ENCODE measurements at regions not wholly inside any gene's neighbourhood (a gene's known extent, or its start where the extent isn't known, plus 50 kb on each side); places are given as distances from the start of the nearest gene placed in this dataset.
"Not testable (repeated sequence)": the region's sequence is repeated elsewhere in the genome, so short reads cannot be mapped to it uniquely, and the experiment has no call there.

DNA sequence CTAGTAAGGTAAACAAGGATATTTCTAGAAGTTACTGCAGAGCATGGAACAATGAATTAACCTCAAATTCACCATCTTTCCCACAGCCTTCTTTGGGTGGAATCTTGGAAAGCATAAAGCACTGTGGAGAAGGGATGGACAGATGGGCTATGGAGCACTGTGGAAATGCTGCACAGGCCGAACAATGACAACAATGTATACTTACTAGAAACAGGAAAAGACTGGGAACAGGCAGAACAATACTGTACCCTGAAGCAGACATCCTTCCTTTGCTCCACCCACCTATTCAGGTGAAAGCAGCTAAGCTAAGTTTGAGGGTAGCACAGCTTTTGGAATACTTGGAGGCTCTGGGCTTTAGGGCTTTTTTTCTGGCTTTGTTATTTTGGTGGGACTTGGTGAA, 250.6 kb upstream of the KLF8 start:
- no peak for DNase-seq

DNA sequence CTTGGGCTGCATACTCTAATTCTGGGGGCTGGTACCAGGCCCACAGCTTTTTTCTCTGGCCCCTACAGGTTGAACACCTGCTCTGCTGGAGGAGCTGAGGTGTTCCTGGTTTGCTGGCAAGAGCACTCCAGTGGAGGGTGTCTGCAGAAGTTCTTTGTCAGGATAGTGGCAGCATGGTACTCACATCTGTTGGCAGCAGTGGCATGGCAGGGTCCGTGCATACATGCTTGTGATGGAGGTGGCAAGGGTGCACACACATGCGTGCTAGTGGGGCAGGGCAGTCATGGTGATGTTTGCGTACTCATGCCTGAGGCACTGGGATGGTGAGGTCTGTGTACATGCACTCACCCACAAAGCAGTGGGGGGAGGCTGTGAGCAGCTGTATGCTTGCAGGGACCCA, 235.5 kb upstream of the KLF8 start:
- no peak for DNase-seq

DNA sequence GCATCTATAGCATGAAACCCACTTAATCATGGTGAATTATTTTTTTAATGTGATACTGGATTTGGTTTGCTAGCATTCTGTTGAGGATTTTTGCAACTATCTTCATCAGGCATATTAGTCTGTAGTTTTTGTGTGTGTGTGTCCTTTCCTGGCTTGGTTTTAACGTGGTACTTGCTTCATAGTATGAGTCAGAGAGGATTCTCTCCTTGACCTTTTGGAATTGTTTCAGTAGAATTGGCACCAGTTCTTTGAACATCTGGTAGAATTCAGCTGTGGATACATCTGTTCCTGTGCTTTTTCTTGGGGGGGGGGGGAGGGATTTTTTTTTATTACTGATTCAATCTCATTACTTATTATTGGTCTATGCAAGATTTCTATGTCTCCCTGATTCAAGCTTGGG, 232.0 kb upstream of the KLF8 start:
- no peak for DNase-seq

- DNase-seq, result no peak
Observed at GRCh38 chrX:56000729-56001128, 231.4 kb upstream of the KLF8 start.

DNA sequence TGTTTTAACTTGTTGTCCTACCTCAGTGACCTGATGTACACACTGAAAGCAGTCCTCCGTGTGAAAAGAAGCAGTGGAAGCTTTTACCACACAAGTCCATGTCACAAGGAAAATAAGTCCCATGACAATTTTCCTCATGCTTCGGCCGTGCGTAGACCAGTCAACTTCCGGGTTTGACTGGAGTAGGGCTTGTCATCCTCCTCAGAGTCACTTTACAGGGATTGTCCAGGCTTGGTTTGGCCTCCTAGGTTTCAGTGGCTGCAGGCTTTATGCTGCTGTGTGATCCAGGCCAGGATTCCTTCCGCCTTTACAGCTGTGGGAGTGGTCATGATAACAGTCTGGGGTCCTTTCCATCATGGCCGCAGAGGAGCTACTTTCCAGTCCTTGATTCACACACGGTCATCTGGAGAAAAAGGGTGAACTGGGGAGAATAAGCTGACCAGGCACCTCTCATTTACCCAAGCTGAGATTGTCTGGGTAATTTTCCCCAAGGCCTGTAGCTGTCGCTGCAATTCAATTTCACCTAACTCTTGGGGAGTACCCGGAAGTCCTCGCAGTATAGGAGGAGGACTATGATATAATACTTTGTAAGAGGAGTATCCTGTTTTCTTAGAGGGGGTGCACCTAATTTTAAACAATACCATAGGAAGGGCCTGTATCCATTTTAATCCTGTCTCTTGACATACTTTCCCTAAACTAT, 206.1 kb upstream of the KLF8 start:
- DNase-seq, result peak; percentile 3

DNA sequence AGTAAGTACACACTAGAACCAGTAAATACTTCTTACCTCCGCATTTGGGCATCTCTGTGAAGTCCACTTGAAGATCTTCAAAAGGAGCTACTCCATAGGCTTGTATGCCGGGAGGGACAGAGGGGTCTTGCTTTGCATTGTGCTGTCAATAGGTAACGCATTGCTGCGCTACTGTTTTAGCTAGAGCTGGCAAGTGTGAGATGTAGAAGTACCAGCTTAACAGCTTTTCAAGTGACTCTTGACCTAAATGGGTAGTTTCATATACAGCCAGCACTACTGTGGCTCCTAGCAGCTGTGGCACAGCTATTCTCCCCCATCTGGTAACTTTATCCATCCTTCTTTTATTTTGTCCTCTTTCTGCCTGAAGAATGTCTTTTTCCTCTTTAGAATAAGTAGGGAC, 205.3 kb upstream of the KLF8 start:
- no peak for DNase-seq

GRCh38 chrX:56029188-56029587, 203.0 kb upstream of the KLF8 start:
- DNase-seq, result no peak

DNA sequence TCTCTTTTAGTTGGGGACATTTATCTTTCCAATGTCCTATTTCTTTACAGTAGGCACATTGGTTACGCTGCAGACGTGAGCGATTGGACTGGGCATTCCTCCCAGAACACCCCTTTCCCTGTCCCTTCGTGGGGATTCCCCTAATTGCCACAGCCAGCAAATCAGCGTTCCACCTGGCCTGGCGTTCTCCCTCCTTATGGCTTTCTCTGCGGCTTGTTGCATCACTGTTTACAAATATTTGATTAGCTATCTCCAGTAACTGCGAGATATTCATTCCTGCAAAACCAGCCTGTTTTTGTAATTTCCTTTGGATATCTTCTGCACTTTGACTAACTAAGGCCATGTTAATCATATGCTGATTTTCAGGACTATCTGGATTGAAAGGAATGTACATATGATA, 202.5 kb upstream of the KLF8 start:
- DNase-seq, result no peak

GRCh38 chrX:56031409-56031808, 200.7 kb upstream of the KLF8 start:
- DNase-seq, result no peak

DNA sequence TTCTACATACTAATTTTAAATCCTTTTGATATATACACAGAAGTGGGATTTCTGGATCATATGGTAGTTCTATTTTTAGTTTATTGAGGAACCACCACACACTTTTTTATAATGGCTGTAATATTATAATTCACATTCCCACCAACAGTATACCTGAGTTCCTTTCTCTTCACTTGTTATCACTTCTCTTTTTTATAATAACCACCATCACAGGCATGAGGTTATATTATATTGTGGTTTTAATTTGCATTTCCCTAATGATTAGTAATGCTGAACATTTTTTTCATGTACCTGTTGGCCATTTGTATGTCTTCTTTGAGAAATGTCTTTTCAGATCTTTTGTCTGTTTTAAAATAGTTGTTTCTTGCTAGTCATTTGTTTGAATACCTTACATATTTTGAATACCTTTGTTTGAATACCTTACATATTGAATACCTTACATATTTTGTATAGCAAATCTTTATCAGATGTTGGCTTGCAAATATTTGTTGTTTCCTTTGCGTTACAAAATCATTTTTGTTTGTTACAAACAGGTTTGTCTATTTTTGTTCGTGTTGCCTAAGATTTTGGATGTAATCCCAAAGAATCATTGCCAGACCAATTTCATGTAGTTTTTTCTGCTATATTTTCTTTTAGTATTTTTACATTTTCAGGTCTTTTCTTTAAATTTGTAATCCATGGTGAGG, 198.5 kb upstream of the KLF8 start:
- no peak for DNase-seq

DNA sequence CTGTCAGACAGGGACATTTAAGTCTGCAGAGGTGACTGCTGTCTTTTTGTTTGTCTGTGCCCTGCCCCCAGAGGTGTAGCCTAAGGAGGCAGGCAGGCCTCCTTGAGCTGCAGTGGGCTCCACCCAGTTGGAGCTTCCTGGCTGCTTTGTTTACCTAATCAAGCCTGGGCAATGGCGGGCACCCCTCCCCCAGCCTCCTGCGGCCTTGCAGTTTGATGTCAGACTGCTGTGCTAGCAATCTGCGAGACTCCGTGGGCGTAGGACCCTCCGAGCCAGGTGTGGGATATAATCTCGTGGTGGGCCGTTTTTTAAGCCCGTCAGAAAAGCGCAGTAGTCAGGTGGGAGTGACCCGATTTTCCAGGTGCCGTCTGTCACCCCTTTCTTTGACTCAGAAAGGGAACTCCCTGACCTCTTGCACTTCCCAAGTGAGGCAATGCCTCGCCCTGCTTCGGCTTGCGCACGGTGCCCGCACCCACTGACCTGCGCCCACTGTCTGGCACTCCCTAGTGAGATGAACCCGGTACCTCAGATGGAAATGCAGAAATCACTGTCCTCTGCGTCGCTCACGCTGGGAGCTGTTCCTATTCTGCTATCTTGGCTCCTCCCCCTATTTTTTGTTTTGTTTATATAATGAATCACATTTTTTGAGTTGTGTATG, 179.4 kb upstream of the KLF8 start:
- not testable (repeated sequence) for DNase-seq

- no peak for DNase-seq
Observed at GRCh38 chrX:56057325-56057724, 174.8 kb upstream of the KLF8 start.

DNA sequence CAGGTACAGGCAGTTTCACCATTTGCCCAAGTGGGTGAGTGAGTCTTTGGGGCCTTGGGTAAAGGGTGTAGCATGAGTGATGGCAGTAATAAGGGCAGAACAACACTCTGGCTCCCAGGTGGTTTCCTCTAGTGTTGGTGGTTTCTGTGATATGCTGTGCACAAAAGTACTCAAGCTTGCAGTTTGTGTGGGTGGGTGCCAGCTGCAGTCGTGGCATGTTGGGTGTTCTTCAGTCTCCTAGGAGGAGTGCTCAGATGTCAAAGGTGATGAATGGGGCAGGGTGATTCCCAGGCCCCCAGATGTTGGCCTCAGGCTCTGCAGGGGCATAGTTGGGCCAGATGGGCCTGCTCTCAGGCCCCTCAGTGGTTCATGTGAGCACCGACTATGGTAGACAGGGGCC, 166.1 kb upstream of the KLF8 start:
- DNase-seq, result no peak

GRCh38 chrX:56068274-56068758, 163.8 kb upstream of the KLF8 start:
- DNase-seq, result no peak

- no peak for DNase-seq
Observed at GRCh38 chrX:56069299-56069931, 162.7 kb upstream of the KLF8 start.

- no peak for DNase-seq
Observed at GRCh38 chrX:56089376-56089775, 142.8 kb upstream of the KLF8 start.

DNA sequence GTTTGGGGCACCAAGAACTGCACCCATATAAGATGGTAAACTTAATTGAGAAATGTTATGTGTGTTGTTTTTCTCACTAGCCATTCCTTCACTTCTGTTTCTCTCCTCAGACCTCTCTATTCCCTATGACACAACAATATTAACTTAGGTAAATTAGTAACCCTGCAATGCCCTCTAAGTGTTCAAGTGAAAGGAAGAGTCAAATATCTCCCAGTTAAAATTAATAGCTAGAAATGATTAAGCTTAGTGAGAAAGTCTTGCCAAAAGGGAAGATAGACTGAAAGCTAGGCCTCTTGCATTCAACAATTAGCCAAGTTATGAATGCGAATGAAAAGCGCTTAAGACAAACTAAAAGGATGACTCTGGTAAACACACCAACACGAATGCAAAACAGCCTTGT, 132.9 kb upstream of the KLF8 start:
- no peak for DNase-seq

- DNase-seq, result no peak
Observed at GRCh38 chrX:56107320-56107719, 124.8 kb upstream of the KLF8 start.

- DNase-seq, result peak; percentile 3
Observed at GRCh38 chrX:56113785-56114436, 118.2 kb upstream of the KLF8 start.

DNA sequence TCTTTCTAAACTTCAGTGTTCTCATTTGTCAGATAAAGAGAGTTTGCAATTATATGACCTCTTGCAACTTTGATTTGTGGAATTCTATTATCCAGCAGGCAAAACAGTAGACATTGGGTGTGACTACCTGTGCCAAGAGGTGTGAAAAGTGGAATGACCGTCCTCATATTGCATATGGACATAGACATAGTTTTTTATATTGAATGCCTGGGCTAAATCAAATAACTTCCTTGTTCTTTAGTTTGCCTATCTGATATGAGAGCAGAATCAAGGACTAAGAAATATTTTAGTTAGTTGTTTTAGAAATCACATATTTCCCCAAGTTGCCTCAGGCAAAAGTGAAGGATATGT, 117.7 kb upstream of the KLF8 start:
- no peak for DNase-seq

GRCh38 chrX:56120242-56120641, 111.9 kb upstream of the KLF8 start:
- no peak for DNase-seq

DNA sequence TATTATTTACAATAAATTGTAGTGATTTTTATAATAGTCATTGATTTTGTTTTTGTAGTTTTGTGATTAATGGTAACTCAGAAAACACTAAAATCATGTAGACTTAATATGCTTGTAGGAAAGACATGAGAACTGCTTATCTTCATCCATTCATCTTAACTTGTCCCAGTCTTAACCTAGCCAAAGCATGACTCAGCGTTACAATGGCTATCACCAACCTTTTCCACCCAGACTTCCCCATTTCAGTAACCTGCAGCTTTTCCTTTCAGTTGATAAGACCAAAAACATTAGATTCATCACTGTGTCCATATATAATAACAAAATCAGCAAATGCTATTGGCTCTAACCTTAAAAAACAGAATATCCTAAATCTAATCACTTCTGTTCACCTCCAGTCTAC, 106.2 kb upstream of the KLF8 start:
- no peak for DNase-seq

- DNase-seq, result no peak
Observed at GRCh38 chrX:56130031-56130430, 102.1 kb upstream of the KLF8 start.
